H9 (cell line): ENCODE measurements at regions not wholly inside any gene's neighbourhood (a gene's known extent, or its start where the extent isn't known, plus 50 kb on each side); places are given as distances from the start of the nearest gene placed in this dataset.

Experiments used
- DNase-seq: peaks from one replicate; pipeline ENCODE4 v3.0.0-alpha.2; 2017
- H2AFZ ChIP-seq: one replicate; pipeline ENCODE4 v1.6.1; 2013; ENCODE audit warnings: mild to moderate bottlenecking, low read length, control low read depth, moderate library complexity
- H2AK5ac ChIP-seq: 2 replicates; pipeline ENCODE4 v1.6.1; 2013; ENCODE audit warnings: low read length, control low read depth, mixed read lengths; ENCODE audit not compliant: insufficient read length
- H2BK120ac ChIP-seq: one replicate; pipeline ENCODE4 v1.6.1; 2013; ENCODE audit warnings: low read depth, mild to moderate bottlenecking, low read length, control low read depth, inconsistent platforms; ENCODE audit not compliant: poor library complexity, severe bottlenecking
- H2BK12ac ChIP-seq: 2 replicates; pipeline ENCODE4 v1.6.1; 2013; ENCODE audit warnings: low read length, control low read depth, mixed read lengths, low read depth; ENCODE audit not compliant: insufficient read length
- H2BK15ac ChIP-seq: 2 replicates; pipeline ENCODE4 v1.6.1; 2013; ENCODE audit warnings: low read depth, low read length, control low read depth
- H2BK20ac ChIP-seq: one replicate; pipeline ENCODE4 v1.6.1; 2013; ENCODE audit warnings: low read depth, mild to moderate bottlenecking, low read length, control low read depth, inconsistent platforms; ENCODE audit not compliant: poor library complexity, severe bottlenecking
- H2BK5ac ChIP-seq: 2 replicates; pipeline ENCODE4 v1.6.1; 2013; ENCODE audit warnings: low read length, control low read depth, mixed read lengths; ENCODE audit not compliant: insufficient read length
- H3K14ac ChIP-seq: 2 replicates; pipeline ENCODE4 v1.6.1; 2013; ENCODE audit warnings: low read length, control low read depth; ENCODE audit not compliant: insufficient read depth
- H3K18ac ChIP-seq: 2 replicates; pipeline ENCODE4 v1.6.1; 2013; ENCODE audit warnings: low read depth, mild to moderate bottlenecking, mixed read lengths, low read length, control low read depth; ENCODE audit not compliant: insufficient read length
- H3K23ac ChIP-seq: 2 replicates; pipeline ENCODE4 v1.6.1; 2013; ENCODE audit warnings: low read length, control low read depth, mixed read lengths, low read depth; ENCODE audit not compliant: insufficient read length
- H3K23me2 ChIP-seq: 2 replicates; pipeline ENCODE4 v1.6.1; 2013; ENCODE audit warnings: low read depth, mild to moderate bottlenecking, mixed read lengths, low read length, control low read depth; ENCODE audit not compliant: insufficient read length, poor library complexity, severe bottlenecking
- H3K27ac ChIP-seq: 2 replicates; pipeline ENCODE4 v1.5.1; 2013; ENCODE audit warnings: low read length, control low read depth, mixed read lengths, low read depth; ENCODE audit not compliant: insufficient read length
- H3K27me3 ChIP-seq: 2 replicates; pipeline ENCODE4 v1.6.1; 2013; ENCODE audit warnings: low read length, control low read depth, inconsistent platforms; ENCODE audit not compliant: insufficient read depth
- H3K4ac ChIP-seq: 2 replicates; pipeline ENCODE4 v1.6.1; 2013; ENCODE audit warnings: low read depth, mild to moderate bottlenecking, control low read depth, inconsistent platforms, low read length, moderate library complexity
- H3K4me1 ChIP-seq: 2 replicates; pipeline ENCODE4 v1.6.1; 2013; ENCODE audit warnings: low read length, control low read depth, inconsistent platforms; ENCODE audit not compliant: insufficient read depth
- H3K4me2 ChIP-seq: 2 replicates; pipeline ENCODE4 v1.6.1; 2013; ENCODE audit warnings: low read length, control low read depth, mixed read lengths; ENCODE audit not compliant: insufficient read length, insufficient read depth
- H3K56ac ChIP-seq: 2 replicates; pipeline ENCODE4 v1.6.1; 2013; ENCODE audit warnings: low read depth, mild to moderate bottlenecking, mixed read lengths, low read length, control low read depth; ENCODE audit not compliant: insufficient read length
- H3K79me1 ChIP-seq: 2 replicates; pipeline ENCODE4 v1.6.1; 2013; ENCODE audit warnings: low read depth, mild to moderate bottlenecking, moderate library complexity, low read length, control low read depth, inconsistent platforms; ENCODE audit not compliant: insufficient read depth, poor library complexity, severe bottlenecking
- H3K79me2 ChIP-seq: 2 replicates; pipeline ENCODE4 v1.6.1; 2013; ENCODE audit warnings: low read length, control low read depth, inconsistent platforms; ENCODE audit not compliant: insufficient read depth
- H3K9ac ChIP-seq: 2 replicates; pipeline ENCODE4 v1.6.1; 2013; ENCODE audit warnings: low read length, control low read depth, mixed read lengths; ENCODE audit not compliant: insufficient read length; ENCODE audit errors: extremely low read depth
- H3K9me3 ChIP-seq: one replicate; pipeline ENCODE4 v1.6.1; 2013; ENCODE audit warnings: low read depth, low read length, inconsistent platforms; ENCODE audit not compliant: control insufficient read depth
- H3T11ph ChIP-seq: one replicate; pipeline ENCODE4 v1.6.1; 2013; ENCODE audit warnings: mild to moderate bottlenecking, low read length, control low read depth, inconsistent platforms
- H4K20me1 ChIP-seq: one replicate; pipeline ENCODE4 v1.6.1; 2013; ENCODE audit not compliant: control insufficient read depth, insufficient read length, insufficient read depth
- H4K5ac ChIP-seq: 2 replicates; pipeline ENCODE4 v1.6.1; 2013; ENCODE audit warnings: low read depth, mild to moderate bottlenecking, mixed read lengths, low read length, control low read depth; ENCODE audit not compliant: insufficient read length
- H4K8ac ChIP-seq: replicated peaks from 2 replicates; pipeline ENCODE4 v1.6.1; 2013; ENCODE audit warnings: low read length, control low read depth, mixed read lengths, low read depth; ENCODE audit not compliant: insufficient read length
- H4K91ac ChIP-seq: 2 replicates; pipeline ENCODE4 v1.6.1; 2013; ENCODE audit warnings: low read depth, mild to moderate bottlenecking, moderate library complexity, mixed read lengths, low read length, control low read depth; ENCODE audit not compliant: insufficient read length
- H3K27ac Mint-ChIP-seq, 3 experiments: 2 replicates in 2 of 3; 3 replicates in 1 of 3; pipeline ENCODE4 v1.8.0; 2020 to 2021; ENCODE audit warnings: mixed read lengths in 3 of 3, mild to moderate bottlenecking in 1 of 3, moderate library complexity in 1 of 3
- H3K27me3 Mint-ChIP-seq: 2 replicates; pipeline ENCODE4 v1.8.0; 2021; ENCODE audit warnings: low read depth, mild to moderate bottlenecking, moderate library complexity, mixed read lengths
- H3K36me3 Mint-ChIP-seq, 3 experiments: 2 replicates in 2 of 3; 3 replicates in 1 of 3; pipeline ENCODE4 v1.8.0; 2020 to 2021; ENCODE audit warnings: low read depth in 3 of 3, mixed read lengths in 3 of 3; ENCODE audit not compliant: insufficient read depth in 1 of 3
- H3K4me1 Mint-ChIP-seq, 2 experiments: 2 replicates each; pipeline ENCODE4 v1.8.0; 2020; ENCODE audit warnings: mixed read lengths in 2 of 2
- H3K4me3 Mint-ChIP-seq, 2 experiments: 2 replicates in 1 of 2; 3 replicates in 1 of 2; pipeline ENCODE4 v1.8.0; 2020 to 2021; ENCODE audit warnings: mild to moderate bottlenecking in 2 of 2, mixed read lengths in 2 of 2, moderate library complexity in 1 of 2
- H3K9me3 Mint-ChIP-seq, 2 experiments: 2 replicates in 1 of 2; 3 replicates in 1 of 2; pipeline ENCODE4 v1.8.0; 2020; ENCODE audit warnings: mild to moderate bottlenecking in 2 of 2, mixed read lengths in 2 of 2, moderate library complexity in 1 of 2
- WGBS: extraction: QIAGEN DNeasy Blood & Tissue Kit; methylation state at CpG from one replicate; pipeline ENCODE4 v1.1.7; 2013; ENCODE audit warnings: missing lambda C conversion rate, low lambda C conversion rate, mixed read lengths; ENCODE audit not compliant: insufficient read length; ENCODE audit errors: extremely low coverage; 5-methylcytosine and 5-hydroxymethylcytosine counted together
- TF ChIP-seq, protein P1 (sequence below): fragments of 200-600 bp; sonication (generic); conservative IDR thresholded peaks from 3 replicates; pipeline ENCODE4 v1.8.0; 2021; ENCODE audit warnings: antibody characterized with exemption, mild to moderate bottlenecking

DNA sequence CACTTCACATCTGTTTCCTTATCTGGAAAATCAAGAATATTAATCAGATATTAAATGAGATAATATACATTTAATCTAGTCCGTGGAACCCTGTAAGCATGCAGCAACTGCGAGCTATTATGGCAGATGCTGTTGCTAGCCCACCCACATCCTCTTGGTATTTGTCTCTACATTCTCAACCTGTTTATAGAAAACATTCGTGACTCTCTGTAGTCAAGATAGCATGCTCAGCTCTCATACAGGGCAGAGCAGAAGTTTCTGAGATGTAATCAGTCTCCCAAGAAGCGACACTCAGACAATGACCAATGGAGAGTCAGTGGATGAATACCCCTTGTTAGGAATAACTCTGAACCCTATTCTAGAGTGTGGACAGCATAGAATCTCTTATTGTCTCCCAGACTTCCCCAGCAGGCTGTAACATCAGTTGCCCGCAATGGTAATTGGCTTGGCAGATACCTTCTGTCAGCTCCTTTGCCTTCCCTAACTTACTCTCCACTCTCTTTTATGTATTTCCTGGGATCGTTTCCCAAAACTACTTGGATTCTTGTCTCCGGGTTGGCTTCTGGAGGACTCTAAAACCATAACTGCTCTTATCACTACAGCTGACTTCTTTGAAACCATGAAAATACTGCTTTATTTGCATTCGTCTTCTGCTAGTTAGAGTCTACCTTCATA is 400.7 kb upstream of the TNP1 start:
- peaks cover 100% of the 10 kb centered on the region for H3K27me3 Mint-ChIP-seq
- no peak overlapping the region for H3K4me2 ChIP-seq
- TF ChIP-seq, protein P1, sequence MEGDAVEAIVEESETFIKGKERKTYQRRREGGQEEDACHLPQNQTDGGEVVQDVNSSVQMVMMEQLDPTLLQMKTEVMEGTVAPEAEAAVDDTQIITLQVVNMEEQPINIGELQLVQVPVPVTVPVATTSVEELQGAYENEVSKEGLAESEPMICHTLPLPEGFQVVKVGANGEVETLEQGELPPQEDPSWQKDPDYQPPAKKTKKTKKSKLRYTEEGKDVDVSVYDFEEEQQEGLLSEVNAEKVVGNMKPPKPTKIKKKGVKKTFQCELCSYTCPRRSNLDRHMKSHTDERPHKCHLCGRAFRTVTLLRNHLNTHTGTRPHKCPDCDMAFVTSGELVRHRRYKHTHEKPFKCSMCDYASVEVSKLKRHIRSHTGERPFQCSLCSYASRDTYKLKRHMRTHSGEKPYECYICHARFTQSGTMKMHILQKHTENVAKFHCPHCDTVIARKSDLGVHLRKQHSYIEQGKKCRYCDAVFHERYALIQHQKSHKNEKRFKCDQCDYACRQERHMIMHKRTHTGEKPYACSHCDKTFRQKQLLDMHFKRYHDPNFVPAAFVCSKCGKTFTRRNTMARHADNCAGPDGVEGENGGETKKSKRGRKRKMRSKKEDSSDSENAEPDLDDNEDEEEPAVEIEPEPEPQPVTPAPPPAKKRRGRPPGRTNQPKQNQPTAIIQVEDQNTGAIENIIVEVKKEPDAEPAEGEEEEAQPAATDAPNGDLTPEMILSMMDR, result no peak
- no peaks in the 10 kb centered on the region for H3K9me3 ChIP-seq
- H3K23me2 ChIP-seq, result no peaks in the 10 kb centered on the region
- H2BK15ac ChIP-seq, result no peak overlapping the region
- H4K91ac ChIP-seq, result no peak overlapping the region
- no peaks in the 10 kb centered on the region for H3K36me3 Mint-ChIP-seq
- no peak overlapping the region for H2AFZ ChIP-seq
- no peak overlapping the region for H2BK12ac ChIP-seq
- no peak overlapping the region for H3K27ac ChIP-seq
- no peak overlapping the region for H2BK5ac ChIP-seq
- DNase-seq, result no peak
- no peak overlapping the region for H3K18ac ChIP-seq
- H3K27me3 ChIP-seq, result peaks cover 25% of the 10 kb centered on the region
- H3K9ac ChIP-seq, result no peak overlapping the region
- H3K56ac ChIP-seq, result no peak overlapping the region
- no peak overlapping the region for H2AK5ac ChIP-seq
- H3K79me1 ChIP-seq, result no peaks in the 10 kb centered on the region
- no peak overlapping the region for H3T11ph ChIP-seq
- no peaks in the 10 kb centered on the region for H3K4me1 ChIP-seq
- peaks cover 0 to 9% of the 10 kb centered on the region in 2 experiments; a peak in 2 of 4 replicates for H3K4me1 Mint-ChIP-seq
- H4K5ac ChIP-seq, result no peak overlapping the region
- H4K8ac ChIP-seq, result no peak overlapping the region
- no peak overlapping the region for H3K27ac Mint-ChIP-seq
- no peaks in the 10 kb centered on the region for H4K20me1 ChIP-seq
- H3K23ac ChIP-seq, result no peak overlapping the region
- no CpG with 5 or more reads among the region's 8 CpGs for WGBS
- H2BK20ac ChIP-seq, result no peak overlapping the region
- H3K14ac ChIP-seq, result no peak overlapping the region
- H3K9me3 Mint-ChIP-seq, result no peaks in the 10 kb centered on the region
- H3K79me2 ChIP-seq, result no peaks in the 10 kb centered on the region
- no peak overlapping the region for H3K4me3 Mint-ChIP-seq
- no peak overlapping the region for H2BK120ac ChIP-seq
- no peak overlapping the region for H3K4ac ChIP-seq
